ENCODE measurements at regions not wholly inside any gene's neighbourhood (a gene's known extent, or its start where the extent isn't known, plus 50 kb on each side); places are given as distances from the start of the nearest gene placed in this dataset.
"Not testable (repeated sequence)": the region's sequence is repeated elsewhere in the genome, so short reads cannot be mapped to it uniquely, and the experiment has no call there.

DNA sequence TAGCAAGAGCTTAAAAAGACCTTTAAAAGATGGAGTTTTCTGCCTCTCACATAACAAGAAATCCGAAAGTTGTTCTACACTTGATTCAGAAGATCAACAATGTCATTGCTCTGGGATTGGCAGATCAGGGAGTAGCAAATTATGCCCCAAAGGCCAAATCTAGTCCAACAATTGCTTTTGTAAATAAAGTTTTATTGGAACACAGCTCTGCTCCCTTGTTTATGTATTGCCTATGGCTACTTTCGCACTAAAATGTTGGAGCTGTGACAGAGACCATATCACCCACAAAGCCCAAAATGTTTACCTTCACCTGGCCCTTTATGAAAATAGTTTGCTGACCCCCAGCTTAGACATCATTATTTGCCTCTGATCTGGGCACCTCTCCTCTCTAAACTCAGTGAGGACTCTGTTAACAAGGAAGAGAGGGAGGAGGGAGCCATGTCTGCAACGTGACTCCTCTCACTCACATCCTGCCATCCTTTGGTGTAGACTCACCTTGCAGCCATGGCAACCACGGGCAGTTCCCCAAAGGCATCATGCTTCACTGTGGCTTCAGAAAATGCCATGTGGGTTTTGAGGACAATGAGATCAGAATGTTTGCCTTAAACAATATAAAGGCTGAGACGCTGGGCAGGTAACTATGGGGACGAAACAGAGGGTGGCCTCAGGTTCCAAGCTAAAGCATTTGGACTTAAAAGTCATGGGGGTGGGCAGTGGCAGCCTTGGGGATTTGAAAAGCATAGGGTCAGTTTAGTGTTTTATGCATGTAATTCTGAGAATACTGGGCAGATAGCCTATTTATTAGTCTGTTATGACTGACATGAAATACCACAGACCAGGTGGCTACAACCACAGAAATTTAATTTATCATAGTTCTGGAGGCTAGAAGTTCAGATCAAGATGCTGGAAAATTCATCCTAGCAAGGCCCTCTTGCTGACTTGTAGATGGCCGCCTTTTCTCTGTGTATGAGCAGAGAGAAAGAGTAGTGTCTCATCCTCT lies 149.7 kb upstream of the TNFAIP3 start:
- DNase-seq: peak; percentile 94

DNA sequence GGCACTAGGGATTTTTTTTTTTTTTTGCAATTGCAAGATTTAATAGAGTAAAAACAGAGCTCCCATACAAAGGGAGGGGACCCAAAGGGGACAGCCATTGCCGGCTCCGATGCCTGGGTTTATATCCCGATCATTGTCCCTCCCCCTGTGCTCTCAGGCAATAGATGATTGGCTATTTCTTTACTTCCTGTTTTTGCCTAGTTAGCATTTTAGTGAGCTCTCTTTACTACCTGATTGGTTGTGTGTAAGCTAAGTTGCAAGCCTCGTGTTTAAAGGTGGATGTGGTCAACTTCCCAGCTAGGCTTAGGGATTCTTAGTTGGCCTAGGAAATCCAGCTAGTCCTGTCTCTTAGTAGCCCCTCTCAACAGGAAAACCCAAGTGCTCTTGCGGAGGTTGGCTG lies 148.2 kb upstream of the TNFAIP3 start:
- not testable (repeated sequence) for DNase-seq

DNA sequence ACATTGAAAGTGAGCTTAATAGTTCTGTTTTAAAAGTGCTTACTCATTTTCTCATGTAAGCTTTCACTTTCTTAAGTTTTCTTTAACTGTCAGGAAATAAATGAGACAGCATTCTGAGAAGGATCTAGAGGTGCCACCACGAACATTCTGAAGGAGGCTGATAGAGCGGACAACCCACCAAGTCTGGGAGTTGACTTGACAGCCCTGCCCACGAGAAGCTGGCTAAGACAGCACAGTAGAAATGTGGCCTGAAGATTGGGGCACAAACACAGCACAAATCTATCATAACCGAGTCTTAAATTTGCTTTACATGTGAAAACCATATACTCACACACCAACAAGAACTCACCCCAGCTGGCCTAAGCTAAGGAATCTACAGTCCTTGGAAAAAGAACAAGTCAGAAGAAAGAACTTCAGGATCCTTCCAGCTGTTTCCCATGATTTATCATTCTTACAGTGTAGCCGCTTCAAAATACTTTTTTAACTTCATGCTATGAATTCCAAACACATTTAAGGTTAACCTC lies 144.2 kb upstream of the TNFAIP3 start:
- DNase-seq: peak; percentile 39

DNA sequence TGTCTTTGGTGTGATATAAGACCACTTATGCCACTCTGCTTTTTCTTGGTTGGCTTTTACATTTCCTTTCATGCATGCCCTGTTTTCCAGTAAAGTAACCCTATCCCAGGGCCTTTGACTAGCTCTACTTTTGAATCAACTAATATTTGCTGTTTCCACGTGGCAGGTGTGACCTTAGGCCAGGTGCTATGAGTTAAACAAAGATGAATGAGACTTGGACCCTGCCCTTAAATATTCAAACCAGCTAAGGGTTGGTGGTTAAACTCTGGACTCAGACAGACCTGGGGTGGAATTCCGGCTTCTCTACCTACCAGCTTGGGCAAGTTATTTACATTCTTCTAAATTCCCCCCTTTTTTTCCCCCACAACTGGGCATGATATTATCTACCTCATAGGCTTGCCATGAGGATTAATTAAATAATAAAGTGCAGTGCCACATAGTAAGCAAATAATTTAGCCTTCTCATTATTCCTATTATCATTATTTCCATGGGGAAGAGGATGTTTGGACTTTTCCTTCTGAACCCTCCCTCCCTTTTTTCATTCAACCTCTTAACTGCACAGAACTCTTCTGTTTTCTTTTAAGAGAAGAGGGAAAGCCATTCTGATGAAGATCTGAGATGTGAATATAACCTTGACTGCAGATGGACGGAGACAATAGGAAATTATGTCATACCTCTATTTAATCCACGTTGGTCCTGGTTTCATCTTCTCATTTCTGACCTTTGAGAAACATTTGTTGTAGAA lies 143.6 kb upstream of the TNFAIP3 start:
- no peak for DNase-seq

DNA sequence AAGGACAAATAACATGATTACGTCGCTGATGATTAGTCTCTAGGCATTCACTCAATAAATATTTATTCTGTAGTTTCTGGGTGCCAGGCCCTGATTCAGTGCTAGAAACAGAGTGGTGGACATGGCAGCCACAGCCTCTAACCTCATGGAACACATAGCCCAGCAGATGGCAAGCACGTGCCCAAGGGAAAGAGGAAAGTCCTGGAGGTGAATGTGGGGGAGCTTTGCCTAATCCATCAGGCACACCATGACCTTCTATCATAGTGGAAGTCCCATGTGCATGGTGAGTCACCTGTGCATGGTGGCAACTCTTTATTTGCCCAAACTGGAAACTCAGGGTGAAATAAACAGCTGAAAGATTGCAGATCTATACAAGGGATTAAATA lies 143.0 kb upstream of the TNFAIP3 start:
- no peak for DNase-seq

DNA sequence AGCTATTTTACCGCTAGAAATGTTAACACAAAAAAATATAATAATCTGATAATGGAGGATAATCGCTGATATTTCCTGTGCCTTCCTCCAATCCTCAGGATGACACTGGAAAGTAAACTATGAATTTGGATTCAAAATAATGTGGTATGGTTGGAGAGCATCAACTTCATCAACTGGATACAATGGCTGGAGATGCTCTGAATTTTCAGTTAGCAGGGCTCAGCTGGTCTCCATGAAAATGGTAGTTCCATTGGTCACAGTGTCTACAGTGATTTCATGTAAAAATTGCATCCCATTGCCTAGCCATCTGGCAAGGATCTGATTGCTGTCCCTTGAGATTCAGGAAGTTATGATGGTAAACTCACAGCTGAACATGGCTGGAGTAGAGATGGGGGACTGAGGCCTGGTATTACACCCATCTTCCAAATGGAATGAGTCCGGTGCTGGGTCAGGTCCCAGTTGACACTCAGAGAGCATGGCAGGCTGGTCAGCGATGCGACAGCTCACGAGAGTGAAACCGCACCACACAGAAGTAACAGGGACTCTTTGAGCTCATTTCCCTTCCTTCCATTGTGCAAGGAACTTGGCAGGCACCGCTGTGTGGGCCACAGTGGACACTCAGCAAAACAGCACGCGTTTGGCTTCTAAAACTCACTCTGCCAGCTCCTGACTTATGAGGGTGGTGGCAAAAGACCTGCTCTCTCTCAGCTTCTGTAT lies 142.4 kb upstream of the TNFAIP3 start:
- DNase-seq: no peak

DNA sequence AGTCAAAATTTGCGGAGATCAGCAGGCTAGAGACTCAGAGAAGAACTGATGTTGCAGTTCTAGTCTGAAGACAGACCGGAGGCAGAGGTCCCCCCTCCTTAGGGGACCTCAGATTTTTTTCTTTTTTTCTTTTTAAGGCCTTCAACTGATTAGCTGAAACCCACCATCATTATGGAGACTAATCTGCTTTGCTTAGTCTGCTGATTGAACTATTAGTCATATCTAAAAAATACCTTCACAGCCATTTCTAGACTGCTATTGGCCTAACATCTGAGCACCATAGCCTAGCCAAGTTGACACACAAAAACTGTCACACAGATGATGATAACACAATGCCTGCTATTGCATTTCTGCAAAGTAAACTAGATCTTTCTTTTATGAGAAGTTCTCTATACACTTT lies 141.1 kb upstream of the TNFAIP3 start:
- no peak for DNase-seq

DNA sequence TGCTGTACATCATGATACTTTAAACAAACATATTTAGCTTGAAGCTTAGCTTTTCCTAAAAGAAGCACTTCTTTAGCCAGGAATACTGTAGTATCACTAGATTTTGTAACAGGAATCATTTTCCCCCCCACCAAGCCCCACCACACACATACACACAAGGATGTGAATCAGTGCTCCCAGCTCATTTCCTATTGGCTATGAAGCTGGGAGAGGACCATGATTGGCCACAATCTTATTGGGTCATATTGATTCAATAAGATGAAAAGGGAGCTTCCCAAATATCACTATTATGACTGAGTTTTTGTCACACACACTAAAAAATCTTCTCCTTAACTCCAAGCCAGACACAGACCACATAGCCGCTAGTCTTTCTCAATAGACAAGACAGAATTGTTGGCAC lies 140.5 kb upstream of the TNFAIP3 start:
- no peak for DNase-seq

DNA sequence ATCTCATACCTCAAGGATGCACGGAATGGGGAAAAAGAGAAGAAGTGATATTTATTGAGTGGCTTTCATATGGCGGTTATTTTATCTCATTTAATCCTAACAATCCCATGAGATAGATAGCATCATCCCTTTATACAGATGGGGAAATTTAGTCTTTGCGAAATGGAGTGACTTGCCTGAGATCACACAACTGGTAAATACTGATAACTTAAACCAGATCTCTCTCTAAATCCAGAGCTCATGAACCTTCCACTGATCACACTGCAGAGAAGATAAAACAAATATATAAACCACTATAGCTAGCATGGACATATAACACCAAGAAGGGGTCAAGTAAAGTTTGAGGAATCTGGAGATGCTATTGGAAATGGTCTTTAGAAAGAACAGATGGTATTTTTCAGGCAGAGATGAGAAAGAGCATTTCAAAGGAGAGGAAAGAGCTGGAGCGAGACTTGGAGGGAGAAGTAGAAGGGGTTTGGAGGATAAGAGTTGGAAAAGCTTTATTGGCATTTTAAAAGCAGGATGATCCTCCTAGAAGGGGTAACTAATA lies 139.8 kb upstream of the TNFAIP3 start:
- no peak for DNase-seq

DNA sequence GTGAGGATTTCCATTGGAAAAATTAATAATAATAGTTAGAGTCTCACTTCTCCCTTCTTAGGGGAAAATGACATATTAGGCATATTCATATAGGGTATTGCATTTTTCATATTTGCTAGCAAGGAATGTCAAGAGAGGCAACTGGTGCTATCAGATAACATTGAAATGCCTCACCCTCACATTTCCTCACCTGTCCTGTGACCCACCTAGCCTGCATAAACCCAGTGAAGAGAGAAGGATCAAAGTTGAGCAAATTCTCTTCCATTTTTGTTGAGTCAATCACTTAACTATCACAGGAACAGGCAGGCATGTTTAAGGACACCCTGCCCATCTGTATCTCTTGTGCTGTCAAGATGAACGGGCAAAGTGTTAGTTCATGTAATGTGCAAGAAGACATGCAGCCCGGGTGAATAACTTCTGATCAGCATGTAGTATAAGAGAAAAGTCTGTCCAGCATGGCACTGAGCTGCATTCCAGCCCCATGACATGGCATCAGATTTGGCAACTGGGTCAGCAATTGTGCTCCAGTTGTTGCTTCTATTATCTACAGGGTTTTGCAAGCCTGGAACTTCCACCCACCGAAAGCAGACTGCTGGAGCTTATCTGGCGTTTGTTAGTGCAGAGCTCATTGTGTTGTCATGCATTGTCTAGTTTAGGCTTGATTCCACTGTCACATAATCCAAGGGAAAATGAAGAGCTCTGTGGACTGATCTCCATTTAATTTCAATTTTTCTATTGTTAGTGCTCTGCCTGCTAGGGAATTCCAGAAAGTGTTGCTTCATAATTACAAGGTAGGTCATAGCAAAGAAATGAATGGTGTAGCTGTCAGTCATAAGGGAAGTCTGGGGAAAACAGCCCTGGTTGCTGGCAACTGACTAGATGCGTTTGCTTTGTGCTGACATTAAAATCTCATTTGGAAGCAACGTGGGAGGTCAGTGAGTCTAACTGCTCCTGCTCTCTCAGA lies 138.4 kb upstream of the TNFAIP3 start:
- DNase-seq: no peak

DNA sequence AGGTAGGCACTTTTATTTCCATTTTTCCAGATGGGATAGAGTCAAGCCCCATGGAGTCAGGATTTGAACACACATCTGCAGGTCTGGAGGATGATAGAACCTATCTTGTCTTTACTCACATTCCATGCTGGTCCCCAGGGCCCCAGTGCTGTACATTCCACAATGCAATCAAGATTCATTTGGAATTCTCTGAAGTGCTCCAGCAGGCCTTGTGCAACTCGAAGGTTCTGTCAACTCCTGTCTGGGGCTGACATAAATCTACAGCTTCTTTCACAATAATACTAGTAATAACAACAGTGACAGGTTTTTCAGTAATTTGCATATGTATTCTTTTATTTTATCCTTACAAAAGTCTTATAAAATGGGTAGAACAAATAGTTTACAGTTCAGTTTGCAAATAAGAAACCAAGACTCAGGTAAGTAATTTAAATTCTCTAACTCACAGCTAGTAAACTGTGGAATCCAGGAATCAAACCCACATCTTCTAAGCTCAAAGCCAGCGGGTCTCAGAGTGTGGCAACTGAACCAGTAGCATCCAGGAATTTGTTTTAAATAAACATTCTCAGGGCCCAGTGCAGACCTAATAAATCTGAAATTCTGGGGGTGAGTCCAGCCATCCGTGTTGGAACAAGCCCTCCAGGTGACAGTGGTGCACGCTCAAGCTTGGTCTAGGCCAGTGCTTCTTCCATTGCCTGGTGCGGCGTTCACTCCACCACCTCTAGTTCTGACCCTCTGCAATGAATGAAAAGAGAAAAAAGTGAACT lies 137.0 kb upstream of the TNFAIP3 start:
- no peak for DNase-seq

DNA sequence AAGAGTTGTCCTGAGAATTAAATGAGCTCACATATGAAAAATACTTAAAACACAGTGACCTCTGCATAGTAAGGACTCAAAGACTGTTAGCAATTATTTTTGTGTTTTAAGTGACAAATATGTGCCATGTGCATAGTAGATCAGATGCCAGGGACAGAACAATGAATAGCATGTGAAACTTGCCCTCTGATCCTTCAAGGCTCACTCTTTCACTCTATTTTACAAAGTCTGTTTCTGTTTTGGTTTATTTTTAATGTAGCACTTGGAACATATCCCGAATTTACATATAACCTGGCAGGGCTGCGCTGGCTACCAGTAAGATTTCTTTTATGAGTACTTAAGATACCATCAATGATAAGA lies 135.5 kb upstream of the TNFAIP3 start:
- no peak for DNase-seq

DNA sequence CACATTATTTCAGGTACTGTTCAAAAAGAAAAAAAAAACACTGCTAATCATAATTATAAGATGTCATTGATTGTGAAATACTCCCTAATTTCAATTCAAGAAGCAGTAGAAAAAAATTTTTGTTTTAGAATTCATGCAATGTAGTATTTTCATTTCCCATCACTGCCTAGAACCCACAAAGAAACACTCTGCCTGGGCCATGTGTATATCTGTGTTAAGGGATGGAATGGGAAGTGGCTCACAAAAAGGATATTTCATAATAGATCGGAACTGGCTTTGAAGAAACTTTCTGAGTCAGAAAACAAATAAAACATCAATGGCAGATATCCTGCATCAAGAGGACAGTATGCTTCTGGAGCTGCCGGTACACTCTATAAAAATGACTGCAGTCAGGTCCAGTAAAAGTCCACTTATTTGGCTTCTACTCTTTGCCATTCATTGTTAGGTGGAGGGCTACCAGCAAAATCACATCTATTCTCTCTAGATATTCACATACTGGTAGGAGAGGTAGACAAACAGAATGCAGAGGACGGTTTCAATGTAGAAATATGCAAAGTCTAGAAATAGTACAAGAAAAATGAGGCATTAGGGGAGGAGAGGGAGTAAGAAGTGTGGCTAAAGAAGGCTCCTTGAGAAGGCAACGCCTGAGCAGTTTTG lies 135.0 kb upstream of the TNFAIP3 start:
- no peak for DNase-seq

DNA sequence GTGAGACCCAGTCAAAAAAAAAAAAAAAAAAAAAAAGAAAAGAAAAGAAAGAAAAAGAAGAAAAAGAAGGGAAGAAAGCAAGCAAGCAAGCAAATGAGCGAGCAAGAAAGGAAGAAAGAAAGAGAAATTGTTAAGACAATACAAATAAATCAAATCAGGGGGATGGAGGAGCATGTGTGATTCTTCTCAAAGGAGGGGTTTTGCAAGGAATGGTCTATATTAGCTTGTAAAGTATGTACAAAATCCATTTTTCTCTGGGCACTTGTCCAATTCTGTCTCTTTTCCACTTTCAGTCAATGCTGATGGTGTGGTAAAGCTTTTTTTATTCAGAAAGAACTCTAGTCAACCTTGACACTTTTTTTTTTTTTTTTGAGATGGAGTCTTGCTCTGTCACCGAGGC lies 133.7 kb upstream of the TNFAIP3 start:
- no peak for DNase-seq

DNA sequence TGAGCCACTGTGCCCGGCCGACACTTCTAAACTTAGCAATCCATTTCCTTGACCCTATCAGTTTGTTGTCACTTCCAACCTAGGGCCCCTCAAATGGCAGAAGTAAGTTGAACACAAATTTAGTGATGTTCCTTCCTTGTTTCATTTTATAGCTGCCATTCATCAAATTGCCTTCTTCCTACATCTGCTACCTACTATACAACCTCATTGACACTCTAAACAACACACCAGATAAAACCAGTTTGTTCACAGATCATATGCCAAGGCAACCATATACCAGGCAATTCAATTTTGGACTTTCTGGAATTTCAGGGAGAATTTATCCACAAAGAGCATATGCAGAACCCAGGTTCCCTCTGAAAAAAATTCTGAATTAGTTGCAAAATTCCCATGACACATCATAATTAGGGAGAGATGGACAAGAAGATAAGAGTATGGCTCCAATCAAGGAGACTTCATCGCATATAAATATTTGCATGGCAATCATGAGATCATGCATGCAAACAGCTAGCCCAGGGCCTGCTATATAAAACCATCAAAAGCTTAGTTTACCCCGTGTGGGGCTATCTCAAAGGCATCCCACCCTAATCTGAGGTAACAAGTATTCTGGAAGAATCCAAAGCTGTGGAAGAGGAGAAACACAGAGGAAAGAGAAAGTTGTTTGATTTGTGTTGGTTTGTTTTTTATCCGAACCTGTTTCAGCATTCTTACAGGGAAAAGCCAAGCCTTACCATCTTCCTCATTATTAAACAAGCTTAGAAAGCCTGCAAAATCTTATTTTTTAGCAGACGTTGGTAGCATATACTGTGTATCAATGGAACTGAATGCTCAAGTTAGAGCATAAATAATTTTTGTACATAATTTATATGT lies 132.8 kb upstream of the TNFAIP3 start:
- DNase-seq: no peak

DNA sequence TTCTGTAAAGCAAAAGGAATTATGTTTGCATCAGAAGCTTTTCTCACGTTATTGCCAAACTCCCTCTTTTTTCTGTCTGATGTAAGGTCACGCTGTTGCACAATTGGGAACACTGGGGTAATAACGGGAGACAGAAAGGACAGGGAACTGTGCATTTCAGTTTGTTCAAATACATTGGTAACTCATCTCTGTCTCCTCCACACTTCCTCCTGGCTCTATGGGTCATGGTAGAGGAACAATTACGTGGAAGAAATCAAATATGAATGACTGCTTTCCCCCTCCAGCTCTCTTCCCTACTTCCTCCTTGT lies 132.2 kb upstream of the TNFAIP3 start:
- no peak for DNase-seq

DNA sequence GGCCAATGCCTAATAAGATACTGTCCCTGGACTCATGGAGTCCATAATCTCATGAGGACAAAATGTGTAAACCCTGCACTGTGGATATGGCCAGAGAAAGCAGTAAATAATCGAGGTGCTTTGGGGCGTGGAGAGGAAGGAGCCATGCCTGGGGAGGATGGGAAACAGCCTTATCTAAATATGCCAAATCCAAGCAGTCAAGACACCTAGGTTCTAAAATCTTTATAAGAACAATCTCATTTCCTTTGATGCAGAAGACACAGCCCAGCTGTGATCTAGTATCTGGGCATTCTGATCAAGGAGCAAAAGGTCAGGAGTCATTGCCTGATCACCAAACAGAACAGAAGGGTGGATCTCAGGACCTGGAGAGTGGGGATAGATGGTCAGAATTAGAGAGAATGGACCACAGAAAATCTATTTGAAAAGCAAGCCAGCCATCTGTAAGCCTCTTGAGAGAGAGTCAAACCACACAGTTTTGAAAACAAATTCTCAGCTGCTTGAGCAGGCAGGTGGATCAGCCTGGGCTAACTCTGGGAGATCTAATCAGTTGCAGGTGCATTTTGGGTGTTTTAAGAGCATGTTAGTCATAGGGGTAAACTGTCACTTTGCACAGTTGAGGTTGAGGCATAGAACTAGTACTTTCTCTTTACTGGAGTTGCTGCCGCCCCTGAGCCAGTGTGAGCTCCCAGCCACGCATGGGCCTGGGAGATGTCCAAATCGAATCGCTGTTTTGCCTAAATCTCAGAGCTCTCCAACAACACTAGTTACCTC lies 130.8 kb upstream of the TNFAIP3 start:
- peak; percentile 56 for DNase-seq

DNA sequence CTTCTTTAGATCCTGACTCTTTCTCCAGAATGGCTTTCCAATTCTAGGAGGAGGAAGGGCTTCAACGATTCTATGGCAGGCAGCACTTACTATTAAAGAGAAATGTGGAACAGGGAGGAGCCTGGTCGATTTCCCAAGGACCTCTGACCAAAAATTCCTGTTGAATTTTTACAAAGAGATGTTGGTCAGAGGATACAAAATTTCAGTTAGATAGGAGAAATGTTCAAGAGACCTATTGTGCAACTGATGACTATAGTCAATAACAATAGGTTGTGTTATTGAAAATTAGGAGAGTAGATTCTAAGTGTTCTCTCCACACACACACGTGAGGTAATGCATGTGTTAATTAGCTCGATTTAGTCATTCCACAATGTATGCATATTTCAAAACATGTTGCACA lies 130.1 kb upstream of the TNFAIP3 start:
- no peak for DNase-seq
